ENCODE measurements at regions not wholly inside any gene's neighbourhood (a gene's known extent, or its start where the extent isn't known, plus 50 kb on each side); places are given as distances from the start of the nearest gene placed in this dataset.

DNA sequence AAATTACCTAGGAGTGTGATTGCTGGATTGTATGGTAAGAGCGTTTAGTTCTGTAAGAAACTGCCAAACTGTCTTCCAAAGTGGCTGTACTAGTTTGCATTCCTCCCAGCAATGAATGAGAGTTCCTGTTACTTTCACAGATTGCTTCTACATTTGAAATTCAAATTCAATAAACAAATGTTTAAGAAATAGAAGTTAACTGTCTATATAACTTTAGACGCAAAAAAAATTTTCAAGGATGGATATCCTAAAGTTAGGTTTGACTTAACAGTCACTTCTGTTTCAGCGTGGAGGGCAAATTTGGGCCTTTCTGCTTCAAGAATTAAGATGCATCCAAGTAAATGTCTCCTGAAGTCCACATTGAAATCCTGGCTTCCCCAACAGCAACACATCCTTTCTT is 445.6 kb downstream of the TAF11L14 start:
- no peak for ATAC-seq (ENCODE audit: low read depth)
- POLR2A ChIA-PET (ENCODE audit: unreplicated experiment): no interaction called here
- BruUV-seq (replicated peaks): no TSS peak

More for the DNA sequence above, 445.6 kb downstream of the TAF11L14 start:
- H2BK120ac ChIP-seq (ENCODE audit: low read depth, low read length): no peak overlapping the region
- in situ Hi-C loops (cut with MboI; ENCODE audit: low sequenced_read_pairs) (no loop called here), intact Hi-C loops (cut with micrococcal nuclease) (no loop called here), dilution Hi-C loops (cut with HindIII; ENCODE audit: low sequenced_read_pairs, unreplicated experiment) (no loop called here)
- DNase-seq: no peak
- H2BK15ac ChIP-seq (ENCODE audit: low read depth, low read length): no peak overlapping the region
- no peak overlapping the region for H3K18ac ChIP-seq (ENCODE audit: low read depth, low read length)
- TF ChIP-seq, protein P1, sequence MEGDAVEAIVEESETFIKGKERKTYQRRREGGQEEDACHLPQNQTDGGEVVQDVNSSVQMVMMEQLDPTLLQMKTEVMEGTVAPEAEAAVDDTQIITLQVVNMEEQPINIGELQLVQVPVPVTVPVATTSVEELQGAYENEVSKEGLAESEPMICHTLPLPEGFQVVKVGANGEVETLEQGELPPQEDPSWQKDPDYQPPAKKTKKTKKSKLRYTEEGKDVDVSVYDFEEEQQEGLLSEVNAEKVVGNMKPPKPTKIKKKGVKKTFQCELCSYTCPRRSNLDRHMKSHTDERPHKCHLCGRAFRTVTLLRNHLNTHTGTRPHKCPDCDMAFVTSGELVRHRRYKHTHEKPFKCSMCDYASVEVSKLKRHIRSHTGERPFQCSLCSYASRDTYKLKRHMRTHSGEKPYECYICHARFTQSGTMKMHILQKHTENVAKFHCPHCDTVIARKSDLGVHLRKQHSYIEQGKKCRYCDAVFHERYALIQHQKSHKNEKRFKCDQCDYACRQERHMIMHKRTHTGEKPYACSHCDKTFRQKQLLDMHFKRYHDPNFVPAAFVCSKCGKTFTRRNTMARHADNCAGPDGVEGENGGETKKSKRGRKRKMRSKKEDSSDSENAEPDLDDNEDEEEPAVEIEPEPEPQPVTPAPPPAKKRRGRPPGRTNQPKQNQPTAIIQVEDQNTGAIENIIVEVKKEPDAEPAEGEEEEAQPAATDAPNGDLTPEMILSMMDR (conservative IDR thresholded peaks at IDR 0.05; ENCODE audit: low read depth, low read length): no peak
- TF ChIP-seq BHLHE40 (IDR thresholded peaks at IDR 0.05; ENCODE audit: low read depth, low read length): no peak
- TF ChIP-seq RFX5 (IDR thresholded peaks at IDR 0.05; ENCODE audit: low read depth, low read length): no peak
- TF ChIP-seq CHD1 (IDR thresholded peaks at IDR 0.05; ENCODE audit: low read depth, low read length): no peak
- TF ChIP-seq MXI1 (IDR thresholded peaks at IDR 0.05; ENCODE audit: borderline replicate concordance, low read depth, low read length): no peak
- TF ChIP-seq SMC3 (IDR thresholded peaks at IDR 0.05; ENCODE audit: low read depth, low read length): no peak
- TF ChIP-seq MAZ (IDR thresholded peaks at IDR 0.05; ENCODE audit: borderline replicate concordance, low read depth, low read length): no peak
- TF ChIP-seq MAFK (IDR thresholded peaks at IDR 0.05; ENCODE audit: low read depth, low read length): no peak
- no peak for TF ChIP-seq POLR2A (IDR thresholded peaks at IDR 0.05; ENCODE audit: low read depth, low read length)
- TF ChIP-seq, protein P2, sequence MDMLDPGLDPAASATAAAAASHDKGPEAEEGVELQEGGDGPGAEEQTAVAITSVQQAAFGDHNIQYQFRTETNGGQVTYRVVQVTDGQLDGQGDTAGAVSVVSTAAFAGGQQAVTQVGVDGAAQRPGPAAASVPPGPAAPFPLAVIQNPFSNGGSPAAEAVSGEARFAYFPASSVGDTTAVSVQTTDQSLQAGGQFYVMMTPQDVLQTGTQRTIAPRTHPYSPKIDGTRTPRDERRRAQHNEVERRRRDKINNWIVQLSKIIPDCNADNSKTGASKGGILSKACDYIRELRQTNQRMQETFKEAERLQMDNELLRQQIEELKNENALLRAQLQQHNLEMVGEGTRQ (IDR thresholded peaks at IDR 0.05; ENCODE audit: low read depth, low read length): no peak
- no peak for TF ChIP-seq NFE2L2 (IDR thresholded peaks at IDR 0.05; ENCODE audit: low read depth, low read length)
- no peak overlapping the region for H3K23ac ChIP-seq (ENCODE audit: low read depth, low read length)
- no peak overlapping the region for H2AFZ ChIP-seq (replicated peaks; ENCODE audit: low read length, poor library complexity)
- CTCF ChIA-PET: no interaction called here
- no peak overlapping the region for H2BK5ac ChIP-seq (ENCODE audit: low read depth, low read length, poor library complexity, severe bottlenecking)
- H4K91ac ChIP-seq (ENCODE audit: insufficient read depth, low read depth, low read length): no peak overlapping the region
- no peak overlapping the region for H3K4ac ChIP-seq (ENCODE audit: low read depth, low read length)
- no peak overlapping the region for H2AK5ac ChIP-seq (ENCODE audit: low read depth, low read length)
- no peak overlapping the region for H4K5ac ChIP-seq (ENCODE audit: low read depth, low read length)
- H3K27ac ChIP-seq (ENCODE audit: insufficient read depth, low read length): no peak overlapping the region
- no peak overlapping the region for H3K4me3 ChIP-seq (ENCODE audit: insufficient read depth, low read depth, low read length)
- H3K56ac ChIP-seq (ENCODE audit: extremely low read depth, insufficient read depth, low read length): no peak overlapping the region
- H3K9ac ChIP-seq (ENCODE audit: low read depth, low read length): no peak overlapping the region
- no CpG with 5 or more reads among the region's 3 CpGs for WGBS, 2 experiments (ENCODE audit: extremely low coverage in 2 of 2, insufficient read length in 1 of 2)
- no peaks in the 10 kb centered on the region for H4K20me1 ChIP-seq (ENCODE audit: insufficient read depth, low read length)
- H2AK9ac ChIP-seq (replicated peaks; ENCODE audit: low read depth, low read length, poor library complexity): no peak overlapping the region
- no peaks in the 10 kb centered on the region for H3K4me1 ChIP-seq (ENCODE audit: control insufficient read depth, insufficient read depth, low read length)
- no peak overlapping the region for H2BK20ac ChIP-seq (ENCODE audit: low read depth, low read length)
- H3K9me1 ChIP-seq (ENCODE audit: insufficient read depth, low read length): no peaks in the 10 kb centered on the region
- H3K14ac ChIP-seq (replicated peaks; ENCODE audit: low read depth, low read length): no peak overlapping the region
- H3K36me3 ChIP-seq (ENCODE audit: control insufficient read depth, insufficient read depth, low read length): no peaks in the 10 kb centered on the region
- no peaks in the 10 kb centered on the region for H3K79me1 ChIP-seq (ENCODE audit: low read depth in 1 of 2, low read length in 2 of 2)
- no peaks in the 10 kb centered on the region for H3K27me3 ChIP-seq (ENCODE audit: control insufficient read depth, insufficient read depth, low read length)
- no peaks in the 10 kb centered on the region for H3K9me3 ChIP-seq (ENCODE audit: control insufficient read depth, insufficient read depth, low read length)
- no peak overlapping the region for H4K8ac ChIP-seq (ENCODE audit: low read depth in 2 of 2, low read length in 2 of 2)
- no peak overlapping the region for H3K4me2 ChIP-seq (ENCODE audit: low read depth, low read length)

Data from IMR-90 (cell line).